ENCODE measurements at regions not wholly inside any gene's neighbourhood (a gene's known extent, or its start where the extent isn't known, plus 50 kb on each side); places are given as distances from the start of the nearest gene placed in this dataset.
"Not testable (repeated sequence)": the region's sequence is repeated elsewhere in the genome, so short reads cannot be mapped to it uniquely, and the experiment has no call there.

DNA sequence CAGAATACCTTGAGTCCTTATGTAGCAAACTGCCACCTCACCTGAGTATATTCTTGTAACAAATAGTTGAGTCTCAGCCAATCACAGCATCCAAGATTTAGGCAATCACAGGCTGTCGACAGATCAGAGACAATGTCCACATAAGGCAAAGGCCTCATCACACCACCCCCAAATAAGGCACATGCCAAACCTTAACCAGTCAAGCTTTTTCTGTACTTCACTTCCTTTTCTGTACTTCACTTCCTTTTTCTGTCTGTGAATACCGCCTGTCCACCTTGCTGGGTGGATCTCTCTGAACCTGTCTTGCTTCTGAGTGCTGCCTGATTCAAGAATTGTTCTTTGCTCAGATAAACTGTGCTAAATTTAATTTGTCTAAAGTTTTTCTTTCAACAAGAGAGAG, 210.4 kb upstream of the N4BP1 start:
- no peak for DNase-seq

DNA sequence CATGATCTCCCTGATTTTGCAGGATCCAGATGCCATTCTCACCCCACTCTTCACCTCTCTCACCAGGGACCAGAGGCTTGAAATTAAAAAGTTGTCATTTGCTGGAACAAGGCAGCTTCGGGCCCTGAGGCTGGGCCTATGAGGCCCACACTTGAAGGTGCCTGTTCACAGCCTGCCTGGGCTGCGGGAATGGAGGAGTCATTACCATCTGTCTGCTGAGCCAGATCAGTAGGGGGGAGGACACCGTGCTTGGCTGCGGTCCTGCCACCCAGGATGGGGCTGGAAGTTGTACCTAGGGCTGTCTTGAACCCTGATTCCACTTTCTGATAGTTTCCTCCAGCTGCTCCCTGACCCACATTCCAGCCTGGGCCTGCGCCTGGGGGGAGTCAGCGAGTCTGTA, 208.3 kb upstream of the N4BP1 start:
- DNase-seq = no peak

DNA sequence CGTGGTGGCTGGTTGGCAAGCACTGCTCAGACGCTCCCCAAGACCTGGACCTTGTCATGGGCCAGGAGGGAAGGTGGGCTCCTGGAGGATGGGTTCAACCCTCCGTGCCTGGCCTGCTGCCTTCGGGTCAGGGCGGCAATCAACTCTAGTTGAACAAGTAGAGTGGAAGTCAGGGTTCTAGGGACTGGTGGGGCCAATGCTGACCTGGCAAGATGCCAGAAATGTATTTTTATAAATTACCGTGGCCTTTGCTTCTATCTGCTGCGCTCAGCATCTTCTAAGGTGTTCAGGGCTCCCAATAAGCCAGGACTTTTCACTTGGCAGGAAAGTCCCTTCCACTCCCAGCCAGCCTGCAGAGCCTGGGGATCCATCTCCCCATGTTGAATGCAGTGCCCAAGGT, 207.1 kb upstream of the N4BP1 start:
- DNase-seq = no peak

DNA sequence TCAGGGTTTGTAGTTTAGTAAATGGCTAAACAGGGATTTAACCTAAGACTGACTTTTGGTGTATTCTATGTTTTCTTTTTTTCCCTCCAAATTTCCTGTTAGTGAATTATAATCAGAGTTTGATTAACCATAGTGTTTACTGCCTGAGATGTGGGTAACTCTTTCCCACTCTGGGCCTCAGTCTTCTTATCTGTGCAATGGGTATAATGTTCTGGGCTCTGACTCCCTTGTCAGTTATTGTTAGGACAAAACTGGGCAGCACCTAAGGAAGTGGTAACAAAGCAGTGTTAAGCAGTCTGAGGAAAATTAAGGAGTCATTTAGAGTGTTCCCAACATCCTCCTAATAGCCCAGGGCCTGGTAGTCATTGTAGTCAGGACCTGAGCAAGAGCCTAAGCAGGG, 206.4 kb upstream of the N4BP1 start:
- no peak for DNase-seq

DNA sequence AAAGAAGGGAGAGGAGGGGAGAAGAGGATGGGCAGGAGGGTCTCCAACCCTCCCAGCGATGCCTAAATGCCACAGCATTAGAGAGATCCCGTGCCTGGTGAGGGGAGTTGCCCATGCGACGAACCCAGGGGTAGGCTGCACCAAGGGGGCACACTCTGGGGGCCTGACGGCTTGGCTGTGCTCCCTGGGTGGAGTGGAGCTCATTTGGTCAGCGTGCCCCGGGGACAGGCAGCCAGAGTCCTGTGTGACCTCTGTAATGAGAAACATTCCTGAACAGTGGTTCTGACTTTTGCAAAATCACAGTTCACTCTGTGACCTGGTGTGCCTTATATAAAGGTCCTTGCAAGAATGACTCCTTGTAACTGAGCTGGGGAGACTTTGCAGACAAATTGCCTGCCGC, 205.0 kb upstream of the N4BP1 start:
- no peak for DNase-seq

DNA sequence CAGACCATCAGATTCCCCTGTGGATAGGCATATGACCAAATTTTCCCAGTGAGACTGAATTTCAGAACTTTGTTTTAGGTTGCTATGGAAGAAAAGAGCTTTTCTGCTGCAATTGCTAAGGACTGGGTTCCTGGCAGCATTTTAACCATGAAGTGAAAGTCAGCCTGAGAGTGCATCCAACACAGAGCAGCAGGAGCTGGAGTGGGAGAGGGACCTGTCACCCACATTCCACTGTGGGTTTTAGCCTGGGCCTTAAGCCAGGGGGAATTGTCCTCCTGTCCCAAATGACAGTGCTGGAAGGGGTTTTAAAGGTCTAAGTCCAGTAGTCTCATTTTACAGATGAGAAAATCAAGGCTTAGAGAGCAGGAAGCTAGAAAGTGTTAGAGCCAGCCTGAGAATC, 203.5 kb upstream of the N4BP1 start:
- no peak for DNase-seq

DNA sequence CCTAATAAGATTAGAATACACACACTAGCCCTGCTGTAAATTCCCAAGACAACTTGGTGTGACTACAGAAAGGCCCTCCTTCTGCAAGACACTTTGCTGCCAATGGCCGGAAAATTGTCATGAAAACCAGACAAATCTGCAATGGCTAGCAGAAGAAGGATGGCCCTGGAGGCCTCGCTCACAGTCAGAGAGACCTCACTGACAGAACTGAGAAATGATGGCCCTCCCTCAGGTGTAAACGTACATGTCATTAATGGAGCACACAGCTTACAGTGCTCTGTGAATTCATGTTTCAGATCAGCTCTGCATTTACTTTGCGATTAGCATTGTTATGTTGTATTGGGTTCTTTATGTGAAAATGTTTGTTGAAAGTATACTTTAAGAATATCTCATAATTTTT, 202.9 kb upstream of the N4BP1 start:
- DNase-seq = no peak

DNA sequence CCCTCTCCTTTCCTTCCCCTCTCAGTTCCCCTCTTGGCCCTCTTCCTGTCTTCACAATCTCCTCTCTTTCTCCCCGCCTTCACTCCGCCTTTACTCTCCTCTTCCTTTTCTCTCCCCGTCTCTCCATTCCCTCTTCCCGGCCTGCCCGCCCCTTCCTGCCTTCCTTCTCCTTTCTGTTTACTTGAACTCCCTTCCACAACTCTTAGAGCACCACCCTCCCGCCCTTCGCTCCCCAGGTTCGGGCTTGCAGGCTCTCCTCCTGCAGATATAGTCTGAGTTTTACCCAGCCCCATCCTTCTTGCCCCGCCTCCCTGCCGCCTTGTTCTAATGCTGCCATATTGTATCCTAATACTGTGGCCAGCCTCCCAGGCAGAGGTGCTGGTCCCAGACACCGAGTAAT, 201.5 kb upstream of the N4BP1 start:
- DNase-seq = no peak

DNA sequence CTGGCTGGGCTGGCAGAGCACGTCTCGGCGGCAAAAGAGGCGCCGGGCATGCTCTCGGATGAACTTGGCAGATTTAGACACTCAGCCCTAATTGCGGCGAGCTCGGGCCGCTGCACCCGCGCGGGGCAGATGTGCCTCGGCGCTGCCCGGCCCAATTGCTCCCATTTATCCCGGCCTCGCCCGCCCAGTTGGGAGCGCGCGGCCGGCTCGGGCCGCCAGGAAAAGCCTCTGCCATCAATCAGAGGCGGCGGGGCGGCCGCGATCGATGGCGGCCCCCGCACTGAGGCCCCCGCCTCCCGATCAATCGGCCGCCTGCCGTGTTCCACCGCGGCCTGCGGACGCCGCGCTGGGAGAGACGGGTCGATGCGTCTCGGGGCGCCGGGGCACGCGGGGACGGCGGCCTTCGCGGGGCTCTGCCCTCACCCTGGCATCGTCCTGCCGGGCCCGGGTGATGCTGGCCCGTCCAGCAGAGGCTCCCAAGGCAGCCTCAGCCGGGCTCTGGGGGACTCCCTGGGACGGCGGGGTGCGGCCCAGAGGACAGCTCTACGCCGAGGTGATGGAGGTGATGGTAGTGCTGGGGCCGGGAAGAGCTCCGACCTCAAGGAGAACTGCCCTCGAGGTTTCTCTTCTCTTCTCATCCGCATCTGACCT, 200.9 kb upstream of the N4BP1 start:
- no peak for DNase-seq

DNA sequence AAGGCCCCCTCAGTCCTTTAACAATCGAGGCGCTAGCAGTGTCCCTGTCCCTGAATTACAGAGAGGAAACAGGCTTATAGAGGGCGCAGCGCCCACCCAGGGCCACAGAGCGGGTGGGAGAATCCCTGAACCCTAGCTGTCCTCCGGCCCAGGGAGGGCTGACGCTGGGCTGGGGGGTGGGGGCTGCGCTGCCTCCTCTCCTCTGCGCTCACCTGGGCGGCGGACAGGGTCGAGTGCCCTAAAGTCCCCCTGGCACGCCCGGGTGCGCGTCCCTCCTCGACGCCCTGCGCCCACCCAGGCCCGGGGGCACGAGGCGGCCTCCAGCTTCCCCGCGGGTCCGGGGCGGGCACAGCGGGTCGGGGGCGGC, 200.4 kb upstream of the N4BP1 start:
- no peak for DNase-seq

DNA sequence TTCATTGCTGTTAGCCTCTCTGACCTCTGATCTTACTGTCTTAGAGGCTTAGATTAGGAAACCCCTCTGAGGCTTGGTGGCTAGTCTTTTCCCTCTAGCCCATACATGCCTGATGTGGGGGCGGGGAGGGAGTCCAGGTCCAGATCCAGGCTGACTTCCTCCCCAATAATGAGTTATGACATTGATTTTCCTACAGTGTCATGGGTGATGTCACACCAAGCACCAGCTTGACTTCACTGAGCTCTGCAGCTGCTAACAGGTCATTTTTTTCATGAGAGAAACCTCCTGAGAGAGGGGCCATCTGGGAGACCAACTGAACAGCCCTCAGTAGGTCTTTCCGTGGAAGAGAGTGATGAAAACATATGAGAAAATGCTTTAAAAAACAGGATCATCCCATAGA, 180.2 kb upstream of the N4BP1 start:
- DNase-seq = no peak

DNA sequence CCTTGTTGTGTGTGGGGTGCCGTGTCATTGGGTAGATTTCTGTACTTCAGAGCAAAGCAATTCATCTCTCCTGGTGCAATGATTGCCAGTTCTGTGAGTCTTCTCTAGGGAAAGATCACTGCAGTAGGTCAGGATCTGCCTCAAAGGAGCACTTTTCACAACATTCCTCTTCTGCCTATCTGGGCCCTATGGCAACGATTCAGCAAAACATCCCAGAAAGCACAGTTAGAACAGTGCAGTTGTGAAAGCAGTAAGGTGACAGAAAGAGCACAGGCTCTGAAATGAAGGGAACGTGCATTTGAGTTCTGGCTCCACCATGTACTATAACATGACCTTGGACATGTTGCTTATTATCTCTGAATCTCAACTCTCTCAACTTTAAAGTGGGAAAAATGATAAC, 178.5 kb upstream of the N4BP1 start:
- no peak for DNase-seq

DNA sequence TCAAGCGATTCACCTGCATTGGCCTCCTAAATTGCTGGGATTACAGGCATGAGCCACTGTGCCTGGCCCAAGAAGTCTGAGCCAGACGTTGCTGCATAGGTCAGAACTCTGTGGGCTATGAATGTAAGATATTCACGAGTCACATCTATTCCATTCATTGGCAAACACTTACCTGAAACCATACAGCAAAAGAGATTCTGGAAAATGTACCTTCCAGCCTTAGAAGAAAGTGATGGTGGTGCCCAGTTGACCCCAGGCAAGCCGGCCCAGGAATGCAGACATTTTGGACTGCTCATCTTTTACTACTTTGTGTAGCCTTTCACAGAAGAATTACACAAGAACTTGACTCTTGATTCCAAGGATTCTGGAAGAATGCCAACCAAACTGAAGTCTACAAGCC, 135.6 kb upstream of the N4BP1 start:
- DNase-seq = no peak

DNA sequence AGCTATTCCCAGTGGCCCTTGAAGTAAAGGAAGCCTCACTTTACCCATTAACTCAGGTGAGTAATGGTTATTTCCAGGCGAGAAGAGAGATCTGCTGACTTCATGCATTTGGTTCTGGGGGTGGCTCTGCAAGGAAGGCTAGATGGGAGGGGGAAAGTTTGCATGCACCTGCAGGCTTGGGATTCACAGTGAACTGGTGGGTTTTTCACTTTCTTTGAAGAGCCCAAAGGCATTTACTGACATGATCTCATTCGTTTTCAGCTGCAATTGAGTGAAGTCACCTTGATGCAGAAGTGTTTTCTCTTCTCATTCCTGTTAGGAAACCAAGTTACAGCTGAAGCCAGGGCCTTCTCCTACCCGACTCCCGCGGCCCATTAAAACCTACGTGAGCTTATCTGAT, 131.0 kb upstream of the N4BP1 start:
- no peak for DNase-seq

DNA sequence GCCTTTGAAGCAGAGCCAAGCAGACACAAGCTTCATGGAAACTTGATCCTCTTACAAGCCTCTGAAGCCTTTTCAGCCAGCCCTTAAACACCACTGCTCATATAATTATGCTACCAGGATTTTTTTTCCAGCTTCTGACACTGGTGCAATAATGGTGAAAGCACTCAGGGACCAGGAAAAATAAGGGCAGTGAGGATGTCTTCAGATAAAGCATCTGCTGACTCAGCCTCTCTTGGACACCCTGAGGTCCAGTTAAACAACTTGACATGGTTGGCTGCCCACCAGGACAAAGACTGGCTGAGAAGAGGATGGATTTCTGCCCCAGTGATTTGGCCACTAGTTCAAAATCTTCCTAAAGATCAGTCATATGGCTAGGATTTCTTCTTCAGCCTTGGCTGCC, 124.2 kb upstream of the N4BP1 start:
- no peak for DNase-seq

DNA sequence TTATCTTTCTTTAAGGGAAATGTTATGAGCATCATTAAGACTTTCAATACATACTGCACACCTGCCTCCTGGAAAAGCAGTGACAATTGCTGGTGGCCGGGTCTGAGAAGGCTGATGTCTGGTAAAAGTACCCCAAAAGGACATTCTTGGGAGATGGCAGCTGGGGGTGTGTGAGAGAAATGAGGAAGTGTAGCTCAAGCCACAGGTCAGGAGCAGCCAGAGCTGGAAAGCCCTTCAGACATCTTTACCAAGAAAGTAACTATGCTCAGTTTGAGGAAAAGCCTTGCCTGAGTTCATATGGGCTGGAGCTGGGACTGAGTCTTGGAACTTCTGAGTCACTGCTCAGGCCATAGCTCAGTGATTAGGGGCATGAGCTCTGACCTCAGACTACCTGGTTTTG, 94.7 kb upstream of the N4BP1 start:
- no peak for DNase-seq

DNA sequence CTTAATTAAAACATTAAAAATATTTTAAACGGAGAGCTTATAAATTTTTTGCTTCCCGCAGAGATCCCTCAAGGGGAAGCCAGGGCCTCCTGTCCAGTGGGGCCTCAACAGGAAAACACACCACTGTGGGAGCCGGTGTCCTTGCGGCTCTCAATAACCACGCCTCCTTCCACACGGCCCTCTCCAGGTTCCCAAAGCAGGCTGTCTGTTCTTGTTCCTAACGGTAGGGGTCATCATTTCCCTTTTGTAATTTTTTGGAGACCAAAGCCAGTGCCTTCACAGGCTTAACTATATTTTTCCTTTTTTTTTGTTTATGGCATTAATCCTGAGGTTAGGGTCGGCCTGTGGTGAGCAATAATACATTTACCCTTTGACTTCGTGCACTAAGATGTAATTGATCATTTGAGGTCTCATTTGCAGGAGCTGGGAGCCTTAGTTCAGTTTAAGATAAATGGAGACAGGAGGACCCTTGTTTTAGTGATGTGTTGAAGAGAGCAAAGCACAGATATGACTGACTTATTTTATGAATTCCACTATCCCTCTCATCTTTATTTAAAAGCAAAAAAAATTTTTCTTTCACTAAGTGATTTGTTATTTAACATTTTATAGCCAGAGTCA, 77.5 kb upstream of the N4BP1 start:
- DNase-seq = peak; percentile 68

DNA sequence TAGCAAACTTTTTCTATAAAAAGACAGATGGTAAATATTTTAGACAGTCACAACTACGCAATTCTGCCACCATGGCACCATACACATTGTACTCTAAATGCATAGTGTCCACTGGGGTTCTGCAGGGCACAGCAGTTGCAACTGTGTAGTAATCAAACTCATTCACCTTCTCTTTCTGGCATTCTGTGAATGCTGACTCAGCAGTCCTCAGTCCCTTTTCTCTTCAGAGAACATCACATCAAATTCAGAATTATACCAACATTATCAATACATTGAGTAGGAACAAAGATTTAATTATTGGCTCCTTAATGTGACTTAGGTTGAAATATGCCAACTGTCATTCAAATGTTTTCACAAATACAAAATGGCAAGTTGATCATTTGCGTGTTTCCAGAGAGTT, 74.2 kb upstream of the N4BP1 start:
- no peak for DNase-seq

DNA sequence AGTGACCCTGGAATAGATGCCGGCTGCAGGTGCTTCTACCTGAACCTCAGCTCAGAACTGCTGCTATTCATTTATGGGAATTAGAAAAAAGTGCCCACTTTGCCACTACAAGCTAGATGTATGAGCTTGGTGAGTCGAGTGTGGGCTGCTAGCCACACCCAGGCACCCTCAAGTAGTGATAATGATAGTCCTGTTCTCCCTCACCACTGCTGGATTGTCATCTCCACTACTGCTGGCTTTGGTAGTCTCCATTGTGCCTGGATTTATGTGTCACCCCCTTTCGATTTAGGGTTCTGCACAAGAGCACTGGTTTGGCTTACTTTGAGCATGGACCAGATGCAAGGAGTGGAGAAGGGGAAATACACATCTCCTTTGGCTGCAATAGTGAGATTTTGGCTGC, 73.0 kb upstream of the N4BP1 start:
- peak; percentile 3 for DNase-seq

DNA sequence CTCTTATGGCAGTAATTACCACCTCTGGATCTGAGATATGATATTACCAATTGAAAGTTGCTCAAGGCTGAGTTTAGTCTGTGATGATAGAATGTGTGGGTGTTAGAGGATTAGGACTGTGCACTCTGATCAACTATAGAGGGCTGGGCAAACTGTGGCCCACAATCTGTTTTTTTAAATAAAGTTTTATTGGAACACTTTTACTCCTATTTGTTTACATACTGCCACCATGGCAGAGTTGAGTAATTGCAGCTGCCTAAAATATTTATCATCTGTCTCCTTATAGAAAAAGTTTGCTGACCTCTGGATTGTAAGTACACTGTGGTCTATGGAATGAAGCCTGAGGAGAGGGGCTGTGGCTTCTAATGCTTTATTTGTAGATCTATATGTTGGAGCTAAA, 71.5 kb upstream of the N4BP1 start:
- no peak for DNase-seq

DNA sequence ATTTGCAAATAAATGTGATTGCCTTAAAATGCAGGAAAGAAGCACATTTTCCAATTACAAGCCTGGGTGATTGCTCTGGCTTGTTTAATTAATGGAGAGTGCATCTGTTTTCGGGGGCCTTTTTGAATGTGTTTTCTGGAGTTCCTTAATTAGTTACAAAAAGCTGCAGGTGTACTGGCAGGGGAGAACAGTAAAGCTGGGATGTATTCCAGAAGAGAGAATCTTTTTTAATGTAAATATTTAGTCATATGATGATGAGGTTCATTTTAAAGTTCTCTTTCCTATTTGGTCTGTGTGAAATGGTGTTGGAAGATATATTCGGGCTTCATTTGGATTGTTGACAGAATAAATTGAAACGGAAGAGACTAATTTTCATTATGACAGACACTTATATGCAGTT, 70.9 kb upstream of the N4BP1 start:
- no peak for DNase-seq

DNA sequence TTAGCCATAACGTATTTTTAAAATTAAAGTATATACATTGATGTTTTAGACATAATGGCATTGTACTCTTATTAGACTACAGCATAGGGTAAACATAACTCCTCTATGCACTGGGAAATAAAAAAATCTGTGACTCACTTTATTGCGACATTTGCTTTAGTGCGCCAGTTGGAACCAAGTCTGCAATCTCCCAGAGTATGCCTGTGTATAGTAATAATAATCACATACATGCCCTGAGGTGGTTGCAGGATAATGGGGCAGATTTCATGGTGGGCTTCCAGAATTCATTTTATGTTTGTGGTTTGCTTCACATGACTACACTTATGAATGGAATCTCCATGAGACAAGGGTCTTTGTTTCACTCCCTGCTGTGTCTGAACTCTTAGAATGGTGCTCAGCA, 66.9 kb upstream of the N4BP1 start:
- no peak for DNase-seq

DNA sequence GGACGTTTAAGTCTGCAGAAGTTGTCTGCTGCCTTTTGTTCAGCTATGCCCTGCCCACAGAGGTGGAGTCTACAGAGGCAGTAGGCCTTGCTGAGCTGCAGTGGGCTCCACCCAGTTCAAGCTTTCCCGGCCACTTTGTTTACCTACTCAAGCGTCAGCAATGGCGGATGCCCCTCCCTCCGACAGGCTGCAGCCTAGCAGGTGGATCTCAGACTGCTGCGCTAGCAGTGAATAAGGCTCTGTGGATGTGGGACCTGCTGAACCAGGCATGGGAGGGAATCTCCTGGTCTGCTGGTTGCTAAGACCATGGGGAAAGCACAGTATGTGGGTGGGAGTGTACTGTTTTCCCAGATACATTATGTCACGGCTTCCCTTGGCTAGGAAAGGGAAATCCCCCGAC, 58.2 kb upstream of the N4BP1 start:
- not testable (repeated sequence) for DNase-seq

DNA sequence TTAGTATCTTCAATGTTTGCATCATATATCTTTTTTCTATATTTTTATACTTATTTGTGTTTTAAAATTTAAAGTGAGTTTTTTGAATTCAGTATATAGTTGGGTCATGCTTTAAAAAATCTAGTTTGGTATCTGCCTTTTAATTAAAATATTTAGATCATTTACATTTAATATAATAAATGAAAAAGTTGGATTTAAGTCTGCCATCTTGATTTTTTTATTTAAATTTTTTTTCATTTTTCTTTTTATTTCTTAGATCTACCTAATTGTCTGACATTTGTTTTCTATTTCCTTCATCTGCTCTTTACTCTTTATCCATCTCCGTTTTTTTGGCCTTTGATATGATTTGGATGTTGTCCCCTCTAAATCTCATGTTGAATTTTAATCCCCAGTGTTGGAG, 50.0 kb upstream of the N4BP1 start:
- no peak for DNase-seq

All from activated CD4-positive, alpha-beta T cell treated with anti-CD3 and anti-CD28 coated beads, Interleukin-2, amount 50 U/mL, for 16 hours (primary cell).